Gastroesophageal sphincter (tissue), 3 donors: ENCODE measurements at regions not wholly inside any gene's neighbourhood (a gene's known extent, or its start where the extent isn't known, plus 50 kb on each side); places are given as distances from the start of the nearest gene placed in this dataset.

Experiments
- EP300 ChIP-seq: sonication (generic); formaldehyde crosslinking; IDR thresholded peaks from one replicate; pipeline ENCODE4 v1.6.1; 2017; ENCODE audit warnings: antibody characterized with exemption, mild to moderate bottlenecking
- POLR2A ChIP-seq, 2 donors: fragments of 450-650 bp; IDR thresholded peaks; one replicate each; pipeline ENCODE4 v1.6.1; 2017; ENCODE audit warnings: antibody characterized with exemption in 2 of 2, mild to moderate bottlenecking in 2 of 2, moderate library complexity in 1 of 2
- POLR2AphosphoS5 ChIP-seq: sonication (generic); formaldehyde crosslinking; IDR thresholded peaks from one replicate; pipeline ENCODE4 v1.6.1; 2017; ENCODE audit warnings: antibody characterized with exemption
- TF ChIP-seq, protein P1 (sequence below), 4 experiments: fragments of 200-600 bp in 2 of 4; fragments of 450-650 bp in 2 of 4; sonication (generic) in 1 of 4; IDR thresholded peaks; one replicate each; pipeline ENCODE4 v1.5.1; 2017 to 2019; ENCODE audit warnings: antibody characterized with exemption in 4 of 4, mild to moderate bottlenecking in 2 of 4, moderate library complexity in 2 of 4

DNA sequence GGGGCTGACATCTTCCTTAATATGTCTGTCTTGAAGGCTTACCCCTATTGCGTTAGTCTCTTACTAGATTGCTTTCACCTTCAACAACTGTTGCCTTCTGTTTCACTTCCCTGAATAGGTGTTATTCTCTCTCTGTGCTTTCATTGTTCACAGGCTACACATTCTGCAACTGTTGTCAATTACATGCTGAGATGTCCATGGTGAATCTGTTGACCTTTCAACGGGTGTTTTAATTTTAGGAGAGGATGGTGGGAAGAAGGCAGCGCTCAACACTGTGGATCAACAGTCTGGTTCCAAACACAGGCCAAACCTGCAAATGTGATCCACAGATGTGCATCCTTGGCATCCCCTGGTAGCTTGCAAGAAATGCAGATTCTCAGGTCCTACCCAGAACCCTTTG is 101.9 kb downstream of the DACT1 start:
- TF ChIP-seq, protein P1, sequence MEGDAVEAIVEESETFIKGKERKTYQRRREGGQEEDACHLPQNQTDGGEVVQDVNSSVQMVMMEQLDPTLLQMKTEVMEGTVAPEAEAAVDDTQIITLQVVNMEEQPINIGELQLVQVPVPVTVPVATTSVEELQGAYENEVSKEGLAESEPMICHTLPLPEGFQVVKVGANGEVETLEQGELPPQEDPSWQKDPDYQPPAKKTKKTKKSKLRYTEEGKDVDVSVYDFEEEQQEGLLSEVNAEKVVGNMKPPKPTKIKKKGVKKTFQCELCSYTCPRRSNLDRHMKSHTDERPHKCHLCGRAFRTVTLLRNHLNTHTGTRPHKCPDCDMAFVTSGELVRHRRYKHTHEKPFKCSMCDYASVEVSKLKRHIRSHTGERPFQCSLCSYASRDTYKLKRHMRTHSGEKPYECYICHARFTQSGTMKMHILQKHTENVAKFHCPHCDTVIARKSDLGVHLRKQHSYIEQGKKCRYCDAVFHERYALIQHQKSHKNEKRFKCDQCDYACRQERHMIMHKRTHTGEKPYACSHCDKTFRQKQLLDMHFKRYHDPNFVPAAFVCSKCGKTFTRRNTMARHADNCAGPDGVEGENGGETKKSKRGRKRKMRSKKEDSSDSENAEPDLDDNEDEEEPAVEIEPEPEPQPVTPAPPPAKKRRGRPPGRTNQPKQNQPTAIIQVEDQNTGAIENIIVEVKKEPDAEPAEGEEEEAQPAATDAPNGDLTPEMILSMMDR (IDR thresholded peaks at IDR 0.05), result no peak
- no peak for TF ChIP-seq EP300
- TF ChIP-seq POLR2A (IDR thresholded peaks at IDR 0.05), result no peak
- TF ChIP-seq POLR2AphosphoS5, result no peak
